Thyroid gland (tissue), 4 donors: ENCODE measurements at regions not wholly inside any gene's neighbourhood (a gene's known extent, or its start where the extent isn't known, plus 50 kb on each side); places are given as distances from the start of the nearest gene placed in this dataset.

ENCODE experiments used
- POLR2A ChIP-seq, 2 donors: fragments of 450-650 bp; IDR thresholded peaks; one replicate each; pipeline ENCODE4 v1.6.1; 2017; ENCODE audit warnings: antibody characterized with exemption in 2 of 2, mild to moderate bottlenecking in 2 of 2, moderate library complexity in 1 of 2
- TF ChIP-seq, protein P1 (sequence below), 6 experiments: fragments of 200-600 bp in 3 of 6; fragments of 450-650 bp in 3 of 6; sonication (generic) in 3 of 6; IDR thresholded peaks; one replicate each; pipeline ENCODE4 v1.5.1; 2016 to 2019; ENCODE audit warnings: antibody characterized with exemption in 6 of 6, mild to moderate bottlenecking in 2 of 6, inconsistent platforms in 1 of 6, moderate library complexity in 1 of 6

DNA sequence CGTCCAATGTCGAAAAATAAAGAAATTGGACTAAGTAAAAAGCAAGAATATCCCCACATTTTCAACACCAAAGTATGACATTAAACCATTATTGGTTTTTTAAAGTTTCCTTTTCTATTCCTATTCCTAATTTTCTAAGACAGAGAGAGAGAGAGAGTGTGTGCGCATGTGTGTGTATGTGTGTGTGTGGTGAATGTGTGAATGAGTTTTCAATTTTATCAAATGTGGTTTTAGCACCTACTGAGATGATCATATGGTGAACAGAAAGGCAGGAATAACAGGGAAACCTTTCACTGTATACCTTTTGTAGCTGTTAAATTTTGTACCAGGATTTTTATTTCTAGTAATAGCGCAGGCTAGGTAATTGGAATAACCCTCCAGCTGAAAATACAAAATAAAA is 80.4 kb upstream of the RAP1B start:
- TF ChIP-seq, protein P1, sequence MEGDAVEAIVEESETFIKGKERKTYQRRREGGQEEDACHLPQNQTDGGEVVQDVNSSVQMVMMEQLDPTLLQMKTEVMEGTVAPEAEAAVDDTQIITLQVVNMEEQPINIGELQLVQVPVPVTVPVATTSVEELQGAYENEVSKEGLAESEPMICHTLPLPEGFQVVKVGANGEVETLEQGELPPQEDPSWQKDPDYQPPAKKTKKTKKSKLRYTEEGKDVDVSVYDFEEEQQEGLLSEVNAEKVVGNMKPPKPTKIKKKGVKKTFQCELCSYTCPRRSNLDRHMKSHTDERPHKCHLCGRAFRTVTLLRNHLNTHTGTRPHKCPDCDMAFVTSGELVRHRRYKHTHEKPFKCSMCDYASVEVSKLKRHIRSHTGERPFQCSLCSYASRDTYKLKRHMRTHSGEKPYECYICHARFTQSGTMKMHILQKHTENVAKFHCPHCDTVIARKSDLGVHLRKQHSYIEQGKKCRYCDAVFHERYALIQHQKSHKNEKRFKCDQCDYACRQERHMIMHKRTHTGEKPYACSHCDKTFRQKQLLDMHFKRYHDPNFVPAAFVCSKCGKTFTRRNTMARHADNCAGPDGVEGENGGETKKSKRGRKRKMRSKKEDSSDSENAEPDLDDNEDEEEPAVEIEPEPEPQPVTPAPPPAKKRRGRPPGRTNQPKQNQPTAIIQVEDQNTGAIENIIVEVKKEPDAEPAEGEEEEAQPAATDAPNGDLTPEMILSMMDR (IDR thresholded peaks at IDR 0.05) = no peak
- TF ChIP-seq POLR2A (IDR thresholded peaks at IDR 0.05) = no peak
